GM21360 (cell line): ENCODE measurements at regions not wholly inside any gene's neighbourhood (a gene's known extent, or its start where the extent isn't known, plus 50 kb on each side); places are given as distances from the start of the nearest gene placed in this dataset.
"Not testable (repeated sequence)": the region's sequence is repeated elsewhere in the genome, so short reads cannot be mapped to it uniquely, and the experiment has no call there.

Experiments used
- ATAC-seq: cut with Tn5 transposase; IDR thresholded peaks from one replicate; pipeline ENCODE4 v1.9.1; 2021; ENCODE audit warnings: mild to moderate bottlenecking, moderate library complexity; ENCODE audit not compliant: unreplicated experiment

- ATAC-seq = not testable (repeated sequence)
Measured at GRCh38 chr1:146654763-146655162, 283.4 kb upstream of the NBPF12 start.

- ATAC-seq = not testable (repeated sequence)
Measured at GRCh38 chr1:146645978-146646604, 292.0 kb upstream of the NBPF12 start.

- ATAC-seq = not testable (repeated sequence)
Measured at GRCh38 chr1:146641534-146641933, 296.6 kb upstream of the NBPF12 start.

GRCh38 chr1:146640671-146641070 lies 297.5 kb upstream of the NBPF12 start:
- ATAC-seq = not testable (repeated sequence)

- ATAC-seq = not testable (repeated sequence)
Measured at GRCh38 chr1:146630302-146630701, 307.8 kb upstream of the NBPF12 start.

GRCh38 chr1:146618582-146618981 lies 319.5 kb upstream of the NBPF12 start:
- ATAC-seq = not testable (repeated sequence)

- ATAC-seq = not testable (repeated sequence)
Measured at GRCh38 chr1:146604681-146605080, 333.4 kb upstream of the NBPF12 start.

GRCh38 chr1:146600720-146601307 lies 337.3 kb upstream of the NBPF12 start:
- not testable (repeated sequence) for ATAC-seq

GRCh38 chr1:146599906-146600305 lies 338.2 kb upstream of the NBPF12 start:
- not testable (repeated sequence) for ATAC-seq

- not testable (repeated sequence) for ATAC-seq
Measured at GRCh38 chr1:146581229-146581628, 352.4 kb upstream of the NOTCH2NLA start.

- not testable (repeated sequence) for ATAC-seq
Measured at GRCh38 chr1:146567541-146567940, 338.7 kb upstream of the NOTCH2NLA start.

GRCh38 chr1:146558032-146558431 lies 329.2 kb upstream of the NOTCH2NLA start:
- ATAC-seq = not testable (repeated sequence)

GRCh38 chr1:146556405-146556804 lies 327.6 kb upstream of the NOTCH2NLA start:
- not testable (repeated sequence) for ATAC-seq

- ATAC-seq = not testable (repeated sequence)
Measured at GRCh38 chr1:146552414-146552813, 323.6 kb upstream of the NOTCH2NLA start.

GRCh38 chr1:146548684-146549083 lies 319.9 kb upstream of the NOTCH2NLA start:
- ATAC-seq = not testable (repeated sequence)

GRCh38 chr1:146546189-146546588 lies 317.4 kb upstream of the NOTCH2NLA start:
- not testable (repeated sequence) for ATAC-seq

- not testable (repeated sequence) for ATAC-seq
Measured at GRCh38 chr1:146537775-146538373, 309.1 kb upstream of the NOTCH2NLA start.

GRCh38 chr1:146536028-146536427 lies 307.2 kb upstream of the NOTCH2NLA start:
- not testable (repeated sequence) for ATAC-seq

GRCh38 chr1:146535575-146535974 lies 306.8 kb upstream of the NOTCH2NLA start:
- not testable (repeated sequence) for ATAC-seq

- ATAC-seq = not testable (repeated sequence)
Measured at GRCh38 chr1:146530958-146531357, 302.1 kb upstream of the NOTCH2NLA start.

- ATAC-seq = not testable (repeated sequence)
Measured at GRCh38 chr1:146522812-146523211, 294.0 kb upstream of the NOTCH2NLA start.

- ATAC-seq = not testable (repeated sequence)
Measured at GRCh38 chr1:146522345-146522744, 293.5 kb upstream of the NOTCH2NLA start.
